Astrocyte (in vitro differentiated cells and primary cell): ENCODE measurements at regions not wholly inside any gene's neighbourhood (a gene's known extent, or its start where the extent isn't known, plus 50 kb on each side); places are given as distances from the start of the nearest gene placed in this dataset.

Experiments used
- DNase-seq: peaks from one replicate; pipeline ENCODE4 v3.0.0-alpha.2; 2010; ENCODE audit warnings: low read depth
- FAIRE-seq: peaks from 2 replicates; lab custom pipeline; 2011; peaks lifted over from hg19 to GRCh38; lab: Jason Lieb, UNC
- H2AFZ ChIP-seq: 2 replicates; pipeline ENCODE4 v1.6.0; 2012; ENCODE audit warnings: low read depth, low read length, inconsistent platforms
- H3K27ac ChIP-seq: 2 replicates; pipeline ENCODE4 v1.5.1; 2011; ENCODE audit warnings: low read depth, low read length, inconsistent platforms
- H3K27me3 ChIP-seq: 2 replicates; pipeline ENCODE4 v1.6.0; 2011; ENCODE audit warnings: low read length, inconsistent platforms; ENCODE audit not compliant: insufficient read depth
- H3K36me3 ChIP-seq: 2 replicates; pipeline ENCODE4 v1.5.1; 2011; ENCODE audit warnings: low read length, inconsistent platforms; ENCODE audit not compliant: insufficient read depth
- H3K4me1 ChIP-seq: 2 replicates; pipeline ENCODE4 v1.5.1; 2011; ENCODE audit warnings: low read length, inconsistent platforms; ENCODE audit not compliant: insufficient read depth
- H3K4me2 ChIP-seq: 2 replicates; pipeline ENCODE4 v1.6.0; 2012; ENCODE audit warnings: low read length, inconsistent platforms
- H3K4me3 ChIP-seq: 2 replicates; pipeline ENCODE4 v1.5.1; 2011; ENCODE audit warnings: low read depth, mild to moderate bottlenecking, low read length, inconsistent platforms; ENCODE audit not compliant: insufficient read depth
- H3K79me2 ChIP-seq: 2 replicates; pipeline ENCODE4 v1.6.0; 2012; ENCODE audit warnings: mild to moderate bottlenecking, low read length, inconsistent platforms; ENCODE audit not compliant: insufficient read depth
- H3K9ac ChIP-seq: 2 replicates; pipeline ENCODE4 v1.6.0; 2012; ENCODE audit warnings: mild to moderate bottlenecking, low read length, inconsistent platforms
- H3K9me3 ChIP-seq: 2 replicates; pipeline ENCODE4 v1.5.1; 2012; ENCODE audit warnings: low read depth, mild to moderate bottlenecking, low read length, inconsistent platforms; ENCODE audit not compliant: insufficient read depth
- H4K20me1 ChIP-seq: 2 replicates; pipeline ENCODE4 v1.6.0; 2012; ENCODE audit warnings: low read length, inconsistent platforms; ENCODE audit not compliant: insufficient read depth
- H3K27ac Mint-ChIP-seq: one replicate; pipeline ENCODE4 v1.8.0; 2021; ENCODE audit warnings: mild to moderate bottlenecking, mixed read lengths; ENCODE audit not compliant: unreplicated experiment
- H3K27me3 Mint-ChIP-seq: one replicate; pipeline ENCODE4 v1.8.0; 2021; ENCODE audit warnings: low read depth, mixed read lengths; ENCODE audit not compliant: unreplicated experiment
- H3K36me3 Mint-ChIP-seq: one replicate; pipeline ENCODE4 v1.8.0; 2021; ENCODE audit warnings: low read depth, mixed read lengths; ENCODE audit not compliant: unreplicated experiment
- H3K4me1 Mint-ChIP-seq: one replicate; pipeline ENCODE4 v1.8.0; 2021; ENCODE audit warnings: low read depth, mixed read lengths; ENCODE audit not compliant: unreplicated experiment
- H3K4me3 Mint-ChIP-seq: one replicate; pipeline ENCODE4 v1.8.0; 2021; ENCODE audit warnings: mild to moderate bottlenecking, moderate library complexity, mixed read lengths; ENCODE audit not compliant: unreplicated experiment
- H3K9me3 Mint-ChIP-seq: one replicate; pipeline ENCODE4 v1.8.0; 2021; ENCODE audit warnings: mild to moderate bottlenecking, mixed read lengths; ENCODE audit not compliant: unreplicated experiment
- EZH2 ChIP-seq: IDR thresholded peaks from 2 replicates; pipeline ENCODE4 v1.6.1; 2012; ENCODE audit warnings: mild to moderate bottlenecking, low read length, inconsistent platforms; ENCODE audit not compliant: insufficient read depth
- TF ChIP-seq, protein P1 (sequence below): IDR thresholded peaks from 2 replicates; pipeline ENCODE4 v1.5.1; 2011; ENCODE audit warnings: low read depth, mild to moderate bottlenecking, inconsistent platforms, low read length, moderate library complexity; ENCODE audit not compliant: insufficient read depth

- FAIRE-seq (no peak), DNase-seq (no peak)
- Mint-ChIP-seq H3K36me3 (no peaks in the 10 kb centered on the region), H3K4me3 (no peak overlapping the region), H3K9me3 (no peaks in the 10 kb centered on the region), H3K4me1 (peaks cover 11% of the 10 kb centered on the region), H3K27ac (no peak overlapping the region), H3K27me3 (no peaks in the 10 kb centered on the region)
- Histone ChIP-seq H3K9ac (no peak overlapping the region), H3K27me3 (no peaks in the 10 kb centered on the region), H2AFZ (no peak overlapping the region), H3K9me3 (no peaks in the 10 kb centered on the region), H3K36me3 (no peaks in the 10 kb centered on the region), H3K4me1 (peaks cover 3% of the 10 kb centered on the region), H3K27ac (no peak overlapping the region), H4K20me1 (no peaks in the 10 kb centered on the region), H3K79me2 (no peaks in the 10 kb centered on the region), H3K4me3 (no peak overlapping the region), H3K4me2 (no peak overlapping the region)
- TF ChIP-seq, protein P1, sequence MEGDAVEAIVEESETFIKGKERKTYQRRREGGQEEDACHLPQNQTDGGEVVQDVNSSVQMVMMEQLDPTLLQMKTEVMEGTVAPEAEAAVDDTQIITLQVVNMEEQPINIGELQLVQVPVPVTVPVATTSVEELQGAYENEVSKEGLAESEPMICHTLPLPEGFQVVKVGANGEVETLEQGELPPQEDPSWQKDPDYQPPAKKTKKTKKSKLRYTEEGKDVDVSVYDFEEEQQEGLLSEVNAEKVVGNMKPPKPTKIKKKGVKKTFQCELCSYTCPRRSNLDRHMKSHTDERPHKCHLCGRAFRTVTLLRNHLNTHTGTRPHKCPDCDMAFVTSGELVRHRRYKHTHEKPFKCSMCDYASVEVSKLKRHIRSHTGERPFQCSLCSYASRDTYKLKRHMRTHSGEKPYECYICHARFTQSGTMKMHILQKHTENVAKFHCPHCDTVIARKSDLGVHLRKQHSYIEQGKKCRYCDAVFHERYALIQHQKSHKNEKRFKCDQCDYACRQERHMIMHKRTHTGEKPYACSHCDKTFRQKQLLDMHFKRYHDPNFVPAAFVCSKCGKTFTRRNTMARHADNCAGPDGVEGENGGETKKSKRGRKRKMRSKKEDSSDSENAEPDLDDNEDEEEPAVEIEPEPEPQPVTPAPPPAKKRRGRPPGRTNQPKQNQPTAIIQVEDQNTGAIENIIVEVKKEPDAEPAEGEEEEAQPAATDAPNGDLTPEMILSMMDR = no peak
- TF ChIP-seq EZH2 = no peak
Measured at GRCh38 chr1:194654956-194655355, 1468.5 kb upstream of the B3GALT2 start.

DNA sequence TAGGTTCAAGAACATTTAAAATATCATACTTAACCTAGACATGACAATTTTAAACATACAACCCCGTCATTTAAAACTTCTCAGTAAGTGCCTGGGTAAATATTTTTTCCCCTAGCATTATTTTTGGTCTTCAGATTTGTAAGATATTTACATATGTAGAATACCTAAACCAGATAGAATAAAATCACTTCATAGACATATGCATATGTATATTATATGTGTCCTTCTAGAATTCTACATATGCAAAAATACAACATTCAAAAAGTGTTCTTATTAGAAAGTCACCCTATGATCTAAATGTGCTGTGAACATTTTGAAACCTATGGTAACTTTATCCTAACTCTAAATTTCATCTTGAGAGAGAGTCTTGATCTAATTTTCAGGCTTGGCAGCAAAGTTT lies 1467.0 kb upstream of the B3GALT2 start:
- H3K27me3 ChIP-seq = no peaks in the 10 kb centered on the region
- no peaks in the 10 kb centered on the region for H3K9me3 ChIP-seq
- H2AFZ ChIP-seq = no peak overlapping the region
- Mint-ChIP-seq H3K4me1 (peaks cover 7% of the 10 kb centered on the region), H3K4me3 (no peak overlapping the region), H3K36me3 (no peaks in the 10 kb centered on the region), H3K27ac (no peak overlapping the region), H3K27me3 (no peaks in the 10 kb centered on the region), H3K9me3 (no peaks in the 10 kb centered on the region)
- H3K9ac ChIP-seq = no peak overlapping the region
- no peak overlapping the region for H3K4me3 ChIP-seq
- no peaks in the 10 kb centered on the region for H3K36me3 ChIP-seq
- H3K4me1 ChIP-seq = peaks cover 3% of the 10 kb centered on the region
- H4K20me1 ChIP-seq = no peaks in the 10 kb centered on the region
- no peaks in the 10 kb centered on the region for H3K79me2 ChIP-seq
- FAIRE-seq = no peak
- no peak for DNase-seq
- TF ChIP-seq EZH2 = no peak
- TF ChIP-seq, protein P1 = no peak
- no peak overlapping the region for H3K27ac ChIP-seq
- no peak overlapping the region for H3K4me2 ChIP-seq

GRCh38 chr1:194647118-194647517 lies 1460.7 kb upstream of the B3GALT2 start:
- DNase-seq = no peak
- FAIRE-seq = no peak
- no peak overlapping the region for H3K27ac Mint-ChIP-seq

More at GRCh38 chr1:194647118-194647517, 1460.7 kb upstream of the B3GALT2 start:
- Histone ChIP-seq H3K4me2 (no peak overlapping the region), H4K20me1 (no peaks in the 10 kb centered on the region), H3K27ac (no peak overlapping the region), H3K79me2 (no peaks in the 10 kb centered on the region), H2AFZ (no peak overlapping the region), H3K9me3 (no peaks in the 10 kb centered on the region), H3K4me1 (no peaks in the 10 kb centered on the region), H3K9ac (no peak overlapping the region), H3K36me3 (no peaks in the 10 kb centered on the region), H3K27me3 (no peaks in the 10 kb centered on the region), H3K4me3 (no peak overlapping the region)
- Mint-ChIP-seq H3K4me1 (no peaks in the 10 kb centered on the region), H3K27me3 (no peaks in the 10 kb centered on the region), H3K36me3 (no peaks in the 10 kb centered on the region), H3K4me3 (no peak overlapping the region), H3K9me3 (no peaks in the 10 kb centered on the region)
- TF ChIP-seq, protein P1 = no peak
- TF ChIP-seq EZH2 = no peak
